ENCODE measurements at regions not wholly inside any gene's neighbourhood (a gene's known extent, or its start where the extent isn't known, plus 50 kb on each side); places are given as distances from the start of the nearest gene placed in this dataset.

DNA sequence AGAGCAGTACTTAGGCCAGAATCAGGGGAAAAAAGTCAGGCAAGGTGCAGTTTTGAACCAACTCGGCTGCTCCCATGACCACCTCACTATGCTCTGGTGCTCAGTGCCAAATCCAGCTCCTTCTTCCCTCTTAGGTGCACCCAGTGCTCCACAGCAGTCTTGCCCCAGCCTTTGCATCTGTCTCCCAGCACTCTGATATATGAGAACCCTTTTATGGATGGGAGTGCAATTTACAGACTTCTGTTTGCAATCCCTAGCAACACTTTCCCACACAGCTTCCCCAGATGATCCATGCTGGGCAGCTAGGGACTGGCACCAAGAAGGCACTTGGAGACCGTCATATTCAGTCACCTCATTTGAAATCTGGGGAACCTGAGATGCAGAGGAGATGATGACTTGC, 267.9 kb upstream of the CCL2 start:
- no peaks in the 10 kb centered on the region for H3K9me1 ChIP-seq (ENCODE audit: insufficient read depth, low read length)
- no peaks in the 10 kb centered on the region for H3K27me3 ChIP-seq (ENCODE audit: control insufficient read depth, insufficient read depth, low read length)
- no peaks in the 10 kb centered on the region for H3K4me1 ChIP-seq (ENCODE audit: control insufficient read depth, insufficient read depth, low read length)
- H3K4ac ChIP-seq (ENCODE audit: low read depth, low read length), result no peak overlapping the region
- no peak overlapping the region for H3K14ac ChIP-seq (replicated peaks; ENCODE audit: low read depth, low read length)
- H4K5ac ChIP-seq (ENCODE audit: low read depth, low read length), result no peak overlapping the region
- H2AFZ ChIP-seq (replicated peaks; ENCODE audit: low read length, poor library complexity), result no peak overlapping the region
- no peak overlapping the region for H2BK20ac ChIP-seq (ENCODE audit: low read depth, low read length)
- no peak overlapping the region for H3K9ac ChIP-seq (ENCODE audit: low read depth, low read length)
- dilution Hi-C loops (cut with HindIII; ENCODE audit: low sequenced_read_pairs, unreplicated experiment) (no loop called here), intact Hi-C loops (cut with micrococcal nuclease) (no loop called here), in situ Hi-C loops (cut with MboI; ENCODE audit: low sequenced_read_pairs) (no loop called here)
- CTCF ChIA-PET, result no interaction called here
- no peak overlapping the region for H4K8ac ChIP-seq (ENCODE audit: low read depth in 2 of 2, low read length in 2 of 2)
- no peak overlapping the region for H4K91ac ChIP-seq (ENCODE audit: insufficient read depth, low read depth, low read length)
- no peak overlapping the region for H2AK5ac ChIP-seq (ENCODE audit: low read depth, low read length)
- ATAC-seq (ENCODE audit: low read depth) (no peak), DNase-seq (no peak)
- H3K79me1 ChIP-seq (ENCODE audit: low read depth in 1 of 2, low read length in 2 of 2), result no peaks in the 10 kb centered on the region
- H2BK120ac ChIP-seq (ENCODE audit: low read depth, low read length), result no peak overlapping the region
- H2AK9ac ChIP-seq (replicated peaks; ENCODE audit: low read depth, low read length, poor library complexity), result no peak overlapping the region
- H4K20me1 ChIP-seq (ENCODE audit: insufficient read depth, low read length), result no peaks in the 10 kb centered on the region
- no peak overlapping the region for H3K4me3 ChIP-seq (ENCODE audit: insufficient read depth, low read depth, low read length)
- BruUV-seq (replicated peaks), result no TSS peak
- TF ChIP-seq MAFK (IDR thresholded peaks at IDR 0.05; ENCODE audit: low read depth, low read length) (no peak), CHD1 (IDR thresholded peaks at IDR 0.05; ENCODE audit: low read depth, low read length) (no peak), SMC3 (IDR thresholded peaks at IDR 0.05; ENCODE audit: low read depth, low read length) (no peak), NFE2L2 (IDR thresholded peaks at IDR 0.05; ENCODE audit: low read depth, low read length) (no peak), RAD21 (IDR thresholded peaks at IDR 0.05; ENCODE audit: low read length) (no peak), CEBPB (IDR thresholded peaks at IDR 0.05; ENCODE audit: low read depth, low read length) (no peak), POLR2A (IDR thresholded peaks at IDR 0.05; ENCODE audit: low read depth, low read length) (no peak), RCOR1 (IDR thresholded peaks at IDR 0.05; ENCODE audit: insufficient replicate concordance, low read length) (no peak), RFX5 (IDR thresholded peaks at IDR 0.05; ENCODE audit: low read depth, low read length) (no peak), BHLHE40 (IDR thresholded peaks at IDR 0.05; ENCODE audit: low read depth, low read length) (no peak), FOS (IDR thresholded peaks at IDR 0.05; ENCODE audit: low read depth, low read length) (no peak), MAZ (IDR thresholded peaks at IDR 0.05; ENCODE audit: borderline replicate concordance, low read depth, low read length) (no peak), MXI1 (IDR thresholded peaks at IDR 0.05; ENCODE audit: borderline replicate concordance, low read depth, low read length) (no peak)
- TF ChIP-seq, protein P1, sequence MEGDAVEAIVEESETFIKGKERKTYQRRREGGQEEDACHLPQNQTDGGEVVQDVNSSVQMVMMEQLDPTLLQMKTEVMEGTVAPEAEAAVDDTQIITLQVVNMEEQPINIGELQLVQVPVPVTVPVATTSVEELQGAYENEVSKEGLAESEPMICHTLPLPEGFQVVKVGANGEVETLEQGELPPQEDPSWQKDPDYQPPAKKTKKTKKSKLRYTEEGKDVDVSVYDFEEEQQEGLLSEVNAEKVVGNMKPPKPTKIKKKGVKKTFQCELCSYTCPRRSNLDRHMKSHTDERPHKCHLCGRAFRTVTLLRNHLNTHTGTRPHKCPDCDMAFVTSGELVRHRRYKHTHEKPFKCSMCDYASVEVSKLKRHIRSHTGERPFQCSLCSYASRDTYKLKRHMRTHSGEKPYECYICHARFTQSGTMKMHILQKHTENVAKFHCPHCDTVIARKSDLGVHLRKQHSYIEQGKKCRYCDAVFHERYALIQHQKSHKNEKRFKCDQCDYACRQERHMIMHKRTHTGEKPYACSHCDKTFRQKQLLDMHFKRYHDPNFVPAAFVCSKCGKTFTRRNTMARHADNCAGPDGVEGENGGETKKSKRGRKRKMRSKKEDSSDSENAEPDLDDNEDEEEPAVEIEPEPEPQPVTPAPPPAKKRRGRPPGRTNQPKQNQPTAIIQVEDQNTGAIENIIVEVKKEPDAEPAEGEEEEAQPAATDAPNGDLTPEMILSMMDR (conservative IDR thresholded peaks at IDR 0.05; ENCODE audit: low read depth, low read length), result no peak
- TF ChIP-seq, protein P2, sequence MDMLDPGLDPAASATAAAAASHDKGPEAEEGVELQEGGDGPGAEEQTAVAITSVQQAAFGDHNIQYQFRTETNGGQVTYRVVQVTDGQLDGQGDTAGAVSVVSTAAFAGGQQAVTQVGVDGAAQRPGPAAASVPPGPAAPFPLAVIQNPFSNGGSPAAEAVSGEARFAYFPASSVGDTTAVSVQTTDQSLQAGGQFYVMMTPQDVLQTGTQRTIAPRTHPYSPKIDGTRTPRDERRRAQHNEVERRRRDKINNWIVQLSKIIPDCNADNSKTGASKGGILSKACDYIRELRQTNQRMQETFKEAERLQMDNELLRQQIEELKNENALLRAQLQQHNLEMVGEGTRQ (IDR thresholded peaks at IDR 0.05; ENCODE audit: low read depth, low read length), result no peak
- TF ChIP-seq, protein P3, sequence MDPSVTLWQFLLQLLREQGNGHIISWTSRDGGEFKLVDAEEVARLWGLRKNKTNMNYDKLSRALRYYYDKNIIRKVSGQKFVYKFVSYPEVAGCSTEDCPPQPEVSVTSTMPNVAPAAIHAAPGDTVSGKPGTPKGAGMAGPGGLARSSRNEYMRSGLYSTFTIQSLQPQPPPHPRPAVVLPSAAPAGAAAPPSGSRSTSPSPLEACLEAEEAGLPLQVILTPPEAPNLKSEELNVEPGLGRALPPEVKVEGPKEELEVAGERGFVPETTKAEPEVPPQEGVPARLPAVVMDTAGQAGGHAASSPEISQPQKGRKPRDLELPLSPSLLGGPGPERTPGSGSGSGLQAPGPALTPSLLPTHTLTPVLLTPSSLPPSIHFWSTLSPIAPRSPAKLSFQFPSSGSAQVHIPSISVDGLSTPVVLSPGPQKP (IDR thresholded peaks at IDR 0.05; ENCODE audit: borderline replicate concordance, low read depth, low read length), result no peak
- no peak overlapping the region for H3K18ac ChIP-seq (ENCODE audit: low read depth, low read length)
- no peak overlapping the region for H3K27ac ChIP-seq (ENCODE audit: insufficient read depth, low read length)
- H2BK5ac ChIP-seq (ENCODE audit: low read depth, low read length, poor library complexity, severe bottlenecking), result no peak overlapping the region
- H2BK15ac ChIP-seq (ENCODE audit: low read depth, low read length), result no peak overlapping the region
- no peak overlapping the region for H3K4me2 ChIP-seq (ENCODE audit: low read depth, low read length)
- POLR2A ChIA-PET (ENCODE audit: unreplicated experiment), result no interaction called here
- no CpG with 5 or more reads among the region's 2 CpGs for WGBS, 2 experiments (ENCODE audit: extremely low coverage in 2 of 2, insufficient read length in 1 of 2)
- H3K9me3 ChIP-seq (ENCODE audit: control insufficient read depth, insufficient read depth, low read length), result peaks cover 2% of the 10 kb centered on the region; the same call in 1 of the 2 replicates
- no peak overlapping the region for H3K56ac ChIP-seq (ENCODE audit: extremely low read depth, insufficient read depth, low read length)
- no peaks in the 10 kb centered on the region for H3K36me3 ChIP-seq (ENCODE audit: control insufficient read depth, insufficient read depth, low read length)
- no peak overlapping the region for H3K23ac ChIP-seq (ENCODE audit: low read depth, low read length)

All from IMR-90 (cell line).